CD4-positive, alpha-beta T cell treated with Interleukin-12 subunit alpha and Interleukin-12 subunit beta, for 1 hour (primary cell): ENCODE measurements at regions not wholly inside any gene's neighbourhood (a gene's known extent, or its start where the extent isn't known, plus 50 kb on each side); places are given as distances from the start of the nearest gene placed in this dataset.
"Not testable (repeated sequence)": the region's sequence is repeated elsewhere in the genome, so short reads cannot be mapped to it uniquely, and the experiment has no call there.

Experiments
- DNase-seq: peaks from one replicate; pipeline ENCODE4 v3.0.0-alpha.2; 2020

DNA sequence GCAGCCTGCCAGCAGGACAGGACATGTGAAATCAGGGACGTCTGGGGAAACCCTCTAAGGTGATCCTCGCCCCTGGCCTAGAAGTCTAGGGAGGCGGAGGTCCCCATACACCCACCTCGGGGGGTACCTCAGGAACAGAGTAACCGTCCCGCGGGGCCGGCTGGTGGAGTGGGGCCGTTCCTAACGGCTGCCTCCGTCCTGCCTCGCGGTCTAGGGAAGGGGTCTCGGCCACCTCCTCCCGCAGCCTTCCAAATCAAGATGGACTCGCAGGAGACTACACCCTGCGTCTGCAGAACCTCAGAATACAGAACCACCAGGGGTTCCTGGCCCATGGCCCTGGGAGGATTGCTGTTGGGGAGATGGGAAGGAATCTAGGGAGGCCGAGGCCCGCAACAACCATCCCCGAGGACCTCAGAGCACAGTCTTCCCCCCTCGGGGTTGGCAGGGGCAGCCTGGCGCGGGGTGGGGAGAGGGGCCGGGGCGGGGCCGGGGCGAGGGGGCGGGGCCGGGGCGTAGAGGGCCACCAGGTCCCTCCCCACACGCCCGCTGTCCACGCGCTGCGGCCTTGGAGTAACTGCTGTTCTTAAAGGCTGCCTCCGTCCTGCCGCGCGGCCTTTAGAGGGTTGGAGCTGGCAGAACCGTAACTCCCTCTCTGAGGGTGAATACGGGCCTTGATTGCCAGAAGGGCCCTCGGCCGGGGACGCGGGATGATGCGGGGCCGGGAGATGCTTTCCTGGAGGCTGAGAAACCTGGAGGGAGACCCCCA, 89.0 kb upstream of the MLN start:
- no peak for DNase-seq

DNA sequence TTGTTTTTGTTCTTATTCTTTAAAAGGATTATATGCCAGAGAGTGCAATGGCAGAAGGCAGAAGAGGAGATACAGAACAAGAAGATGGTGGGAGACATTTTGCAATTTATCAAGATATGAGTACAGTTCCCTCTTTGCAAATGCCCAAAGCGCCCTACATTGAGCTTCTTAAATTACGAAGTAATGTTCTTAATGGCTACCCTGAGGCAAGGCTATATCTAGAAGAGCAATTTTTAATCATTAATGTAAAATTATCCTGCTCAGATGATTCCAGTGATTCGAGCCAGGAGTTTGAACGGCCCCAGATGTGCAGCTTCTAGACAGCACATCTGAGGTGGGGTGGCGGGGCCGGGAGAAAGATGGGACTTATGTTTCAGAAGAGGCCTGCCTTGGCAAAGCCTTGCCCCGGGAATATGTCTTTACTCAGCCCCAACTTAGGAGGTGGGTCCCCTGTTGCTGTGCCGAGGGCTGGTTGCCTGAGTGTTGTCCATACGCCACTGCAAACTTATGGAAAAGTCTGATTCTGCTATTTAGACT, 84.9 kb upstream of the MLN start:
- DNase-seq = no peak

DNA sequence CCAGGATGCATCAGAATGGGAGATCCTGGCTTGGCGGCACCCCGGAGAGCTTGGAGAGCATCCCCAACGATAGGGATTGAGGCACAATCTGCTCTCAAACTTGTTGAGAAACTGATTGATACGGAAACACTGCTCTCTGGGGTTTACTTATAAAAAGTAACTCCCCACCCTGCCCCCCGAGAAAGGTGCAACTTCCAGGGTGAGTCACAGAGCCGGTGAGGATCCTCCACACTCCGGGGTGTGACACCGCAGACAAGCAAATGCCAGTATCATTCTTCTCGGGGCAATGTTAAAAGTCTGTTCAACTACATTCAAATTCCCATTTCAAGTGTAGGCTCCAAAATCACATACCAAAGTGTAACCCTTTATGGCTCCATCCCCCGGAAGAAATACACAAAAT, 84.4 kb upstream of the MLN start:
- DNase-seq = no peak

DNA sequence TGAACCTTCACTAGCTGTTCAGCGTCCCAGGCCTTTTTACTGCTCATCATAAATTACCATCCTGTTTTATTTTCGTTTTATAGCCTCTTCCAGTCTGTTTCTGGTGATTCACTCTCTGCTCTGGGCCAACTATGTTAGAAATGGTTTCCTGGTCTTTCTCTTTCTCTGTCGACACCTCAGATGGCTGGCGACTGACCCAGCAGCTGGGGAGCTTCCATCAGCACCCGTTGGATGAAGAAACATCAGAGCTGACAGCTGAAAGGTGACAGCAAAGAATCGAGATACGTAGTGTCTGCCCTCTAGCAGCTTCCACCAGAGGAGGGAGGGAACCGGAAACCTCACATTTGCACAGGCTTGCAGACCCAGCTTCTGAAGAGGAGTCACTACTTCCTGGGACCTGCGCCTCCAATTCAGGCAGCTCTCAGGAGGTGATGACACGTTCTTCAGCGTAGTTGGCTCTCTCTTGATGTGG, 82.9 kb upstream of the MLN start:
- DNase-seq = peak; percentile 20

DNA sequence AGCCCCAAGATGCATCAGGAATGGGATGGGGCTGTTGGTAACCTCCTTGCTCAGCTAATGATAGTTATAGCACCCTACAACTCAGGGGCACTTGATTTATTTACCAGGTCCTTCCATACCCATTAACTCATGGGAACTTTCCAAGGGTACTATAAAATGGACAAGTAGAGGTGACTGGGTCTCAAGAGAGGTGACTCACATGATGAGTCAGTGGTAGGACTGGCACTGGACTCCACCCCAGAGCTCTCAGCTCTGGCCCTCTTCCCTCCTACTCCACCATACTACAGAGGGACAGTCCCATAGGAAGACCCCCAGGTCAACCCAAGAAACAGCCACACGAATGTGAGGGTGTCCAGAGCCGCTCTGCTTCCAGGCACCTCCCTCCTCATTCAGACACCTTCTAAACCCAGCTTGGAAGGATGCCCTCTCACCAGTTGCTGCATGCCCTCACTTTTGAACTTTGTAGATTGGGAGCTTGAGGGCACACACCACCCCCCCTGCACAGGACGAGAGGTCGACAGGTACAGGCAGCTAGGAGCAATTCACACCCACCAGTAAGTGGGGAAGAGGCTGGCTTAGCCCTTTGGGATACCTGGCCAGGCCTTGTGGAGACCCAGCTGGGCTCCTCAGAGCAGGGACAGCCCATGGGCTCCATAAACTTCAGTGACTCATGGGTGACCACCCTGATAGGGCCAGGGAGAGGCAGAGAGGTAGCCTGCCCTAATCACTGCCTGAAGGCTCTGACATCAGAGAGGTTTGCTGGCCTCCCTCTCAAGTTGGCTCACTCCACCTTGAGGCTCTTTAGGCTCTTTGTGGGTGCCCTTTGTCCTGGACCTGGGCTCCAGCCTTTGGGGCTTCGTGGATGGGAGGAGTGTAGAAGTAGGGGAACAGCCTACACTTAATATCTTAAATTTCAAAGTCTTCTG, 81.6 kb upstream of the MLN start:
- DNase-seq = no peak

DNA sequence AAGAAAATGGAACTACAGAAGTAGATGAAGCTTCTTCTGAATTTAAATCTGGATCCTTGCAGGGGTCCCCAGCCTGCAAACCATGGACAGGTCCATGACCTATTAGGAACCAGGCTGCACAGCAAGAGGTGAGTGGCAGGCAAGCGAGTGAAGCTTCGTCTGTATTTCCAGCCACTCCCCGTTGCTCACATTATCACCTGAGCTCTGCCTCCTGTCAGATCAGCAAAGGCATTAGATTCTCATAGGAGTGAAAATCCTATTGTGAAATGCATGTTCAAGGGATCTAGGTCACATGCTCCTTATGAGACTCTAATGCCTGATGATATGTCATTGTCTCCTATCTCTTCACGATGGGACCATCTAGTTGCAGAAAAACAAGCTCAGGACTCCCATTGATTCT, 79.8 kb upstream of the MLN start:
- DNase-seq = not testable (repeated sequence)

DNA sequence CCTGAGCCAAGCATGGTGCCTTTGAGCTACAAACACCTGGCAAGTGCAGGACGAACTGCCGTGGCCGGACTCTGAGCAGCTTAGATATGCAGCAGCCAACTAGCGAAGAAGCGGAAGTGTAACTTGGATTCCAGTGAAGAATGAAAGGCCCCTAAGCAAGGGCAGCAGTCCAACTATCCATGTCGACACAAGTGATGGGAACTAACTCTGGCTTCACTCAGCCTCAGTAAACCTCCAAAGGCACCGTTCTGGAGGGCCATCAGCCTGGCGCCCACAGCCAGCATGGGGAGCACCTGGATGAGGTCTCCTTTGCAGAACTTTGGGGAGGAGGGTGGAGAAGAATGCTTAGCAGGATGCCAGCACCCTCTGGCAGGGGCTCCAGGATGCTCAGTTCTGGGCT, 78.4 kb upstream of the MLN start:
- DNase-seq = no peak

DNA sequence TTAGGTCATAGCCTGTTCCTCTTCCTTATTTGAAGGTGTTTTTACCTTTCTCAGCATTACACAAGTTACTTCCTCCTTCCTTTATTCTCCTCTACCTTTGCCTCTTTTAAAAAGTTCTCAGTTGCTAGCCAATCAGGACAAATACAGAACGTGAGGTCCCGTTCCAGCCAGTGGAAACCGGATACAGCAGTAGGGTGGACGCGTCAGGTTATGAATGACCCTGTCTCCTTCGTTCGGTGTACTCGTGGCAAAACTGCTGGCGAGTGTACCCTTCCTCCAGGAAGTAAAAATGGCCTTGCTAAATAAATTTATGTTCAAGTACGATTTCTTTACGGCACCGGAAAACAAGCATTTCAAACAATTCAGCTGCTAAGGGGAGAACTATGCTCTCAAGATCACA, 77.0 kb upstream of the MLN start:
- no peak for DNase-seq

DNA sequence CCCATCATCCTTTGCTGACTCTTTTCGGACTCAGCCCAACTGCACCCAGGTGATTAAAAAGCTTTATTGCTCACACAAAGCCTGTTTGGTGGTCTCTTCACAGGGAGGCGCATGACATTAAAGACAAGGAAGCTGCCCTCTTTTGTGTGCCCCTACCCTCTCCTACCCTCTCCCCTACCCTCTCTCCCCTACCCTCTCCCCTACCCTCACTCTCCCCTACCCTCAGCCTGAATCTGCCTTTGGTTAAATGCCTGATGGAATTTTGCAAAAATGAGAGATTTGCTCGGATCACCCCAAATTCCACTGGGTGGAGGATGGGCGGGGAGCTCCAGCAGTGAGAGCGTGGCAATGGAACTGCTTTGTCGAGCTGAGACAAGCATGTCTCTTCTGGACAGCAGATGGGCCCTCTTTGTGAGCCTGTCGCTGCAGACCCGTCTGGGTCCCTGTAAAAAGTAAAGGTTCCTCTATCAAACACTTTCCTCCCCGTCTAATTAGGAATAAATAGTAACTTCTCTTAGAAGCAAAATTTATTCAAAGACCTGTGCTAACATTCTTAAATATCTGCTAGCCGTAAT, 76.4 kb upstream of the MLN start:
- no peak for DNase-seq

DNA sequence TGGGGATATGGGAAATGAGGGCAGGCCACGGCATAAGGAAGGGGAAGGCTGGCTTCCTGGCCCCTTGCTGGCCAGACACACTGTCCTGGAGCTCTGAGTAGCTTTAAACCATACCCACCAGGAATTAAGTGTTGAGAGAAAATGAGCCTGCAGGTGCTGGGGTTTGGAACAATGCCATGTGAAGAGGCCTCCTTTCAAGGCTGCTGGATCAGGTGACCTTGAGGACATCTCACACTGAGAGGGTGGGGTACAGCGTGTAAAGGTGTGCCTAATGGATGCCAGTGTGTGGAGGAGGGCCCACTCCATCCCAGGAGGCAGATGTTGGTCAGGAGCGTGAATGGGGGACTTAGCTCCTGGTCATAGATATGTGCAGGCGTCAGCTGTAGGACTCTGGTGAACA, 74.8 kb upstream of the MLN start:
- no peak for DNase-seq

DNA sequence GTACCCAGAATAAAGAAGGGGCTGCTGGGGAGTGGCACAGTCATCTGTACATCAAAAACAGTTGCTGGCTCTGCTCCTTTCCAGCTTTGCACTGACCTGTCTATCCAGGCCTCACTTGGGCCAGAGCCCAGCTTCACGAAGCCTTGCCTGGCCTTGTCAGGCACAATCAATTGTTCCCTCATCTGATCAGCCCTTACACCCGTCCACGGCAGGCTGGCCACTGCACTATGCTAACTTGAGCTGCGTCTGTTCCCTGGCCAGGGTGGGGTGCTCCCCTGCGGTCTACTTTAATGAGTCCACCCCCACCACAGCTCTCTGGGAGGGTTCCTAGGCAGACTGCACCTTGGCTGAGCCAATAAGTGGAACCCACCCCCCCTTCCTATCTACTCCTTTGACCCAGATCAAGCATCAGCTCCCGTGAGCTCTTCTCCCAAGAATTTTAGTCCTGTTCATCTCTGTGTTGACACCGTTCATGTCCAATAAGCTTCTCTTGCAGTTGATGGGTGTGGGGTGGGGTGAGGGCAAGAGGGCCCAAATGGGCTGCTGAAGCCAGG, 74.3 kb upstream of the MLN start:
- DNase-seq = no peak

DNA sequence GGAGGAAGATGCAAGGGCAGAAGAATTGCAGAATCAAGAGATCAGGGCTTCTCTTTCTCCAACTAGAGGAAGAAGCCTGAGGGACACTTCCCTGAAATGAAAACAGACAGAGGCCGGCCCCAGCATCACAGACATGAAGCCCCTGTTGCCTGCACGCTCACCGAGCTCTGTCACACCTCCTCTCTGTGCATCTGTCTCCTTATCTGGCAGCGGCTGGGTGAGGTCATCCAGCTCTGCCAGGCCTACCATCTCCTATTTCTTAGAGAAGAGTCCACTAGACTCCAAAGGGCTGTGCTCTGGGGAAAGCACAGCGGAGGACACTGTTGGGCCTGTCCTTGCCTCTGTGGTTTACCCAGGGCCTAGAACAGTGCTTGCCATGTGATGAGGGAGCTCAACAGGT, 71.9 kb upstream of the MLN start:
- DNase-seq = no peak

DNA sequence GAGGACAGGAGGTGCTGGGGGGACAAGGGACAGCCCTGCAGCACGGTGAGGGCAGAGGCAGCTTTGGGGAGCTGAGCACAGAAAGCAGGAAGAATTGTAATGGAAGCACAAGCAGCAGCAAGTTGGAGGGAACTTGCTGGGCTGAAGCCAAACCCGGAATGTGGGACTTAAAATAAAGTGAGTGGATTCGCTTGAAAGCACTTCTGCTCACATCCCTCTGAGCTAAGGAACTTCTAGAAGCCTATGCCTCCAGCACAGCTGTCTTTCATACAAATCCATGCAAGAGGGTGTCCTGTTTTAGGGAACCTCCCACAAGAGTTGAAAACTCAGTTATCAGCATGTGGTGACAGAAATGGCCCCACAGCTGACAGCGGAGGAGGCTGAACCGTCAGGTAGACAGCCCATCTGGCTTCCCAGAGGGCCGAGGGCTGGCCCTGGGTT, 71.4 kb upstream of the MLN start:
- DNase-seq = no peak

DNA sequence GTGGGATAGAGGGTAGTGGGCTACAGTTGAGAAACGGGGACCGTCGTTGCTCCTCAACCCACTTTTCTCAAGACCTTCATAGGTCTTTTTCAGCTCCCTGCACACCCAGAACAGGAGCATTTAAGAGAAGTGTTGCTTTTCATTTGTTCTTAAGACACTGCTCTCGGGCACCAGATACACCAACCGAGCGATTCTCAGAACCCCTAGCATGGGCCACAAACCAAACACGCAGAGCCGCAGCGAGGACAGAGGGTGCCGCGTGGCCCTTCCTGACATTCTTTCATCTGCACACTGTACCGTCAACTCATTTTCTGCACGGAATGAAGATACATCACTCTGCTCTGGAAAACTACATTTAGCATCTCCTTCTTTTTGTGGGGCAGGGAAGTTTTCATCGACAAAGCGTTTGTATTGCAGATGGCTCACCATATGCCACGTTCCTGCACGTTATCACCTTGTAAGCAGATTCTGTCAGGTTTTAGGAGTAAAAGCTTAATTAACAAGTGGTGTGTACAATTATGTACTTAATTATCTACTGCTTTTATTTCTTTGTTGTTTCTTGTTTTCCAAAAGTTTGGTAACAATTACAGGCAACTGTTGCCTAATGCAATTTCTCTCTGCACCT, 70.4 kb upstream of the MLN start:
- no peak for DNase-seq

DNA sequence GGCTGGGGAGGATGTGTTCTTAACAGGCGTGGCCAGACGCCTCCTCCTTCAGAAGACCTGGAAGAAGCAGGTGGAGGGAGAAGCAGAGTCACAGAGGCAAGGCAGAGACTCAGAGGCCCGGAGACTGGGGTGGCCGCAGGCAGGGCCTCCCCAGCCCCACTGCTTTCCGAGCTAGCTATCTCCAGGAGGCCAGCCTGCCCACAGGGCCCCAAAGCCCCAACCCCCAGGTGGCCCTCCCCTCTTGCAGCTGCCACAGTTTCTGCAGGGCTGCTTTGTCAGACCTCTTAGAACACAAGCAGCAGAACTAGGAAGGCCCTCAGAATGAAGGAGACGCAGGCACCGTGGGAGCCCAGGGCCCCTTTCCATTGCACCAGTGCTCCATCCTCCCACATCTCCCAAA, 69.0 kb upstream of the MLN start:
- DNase-seq = no peak

DNA sequence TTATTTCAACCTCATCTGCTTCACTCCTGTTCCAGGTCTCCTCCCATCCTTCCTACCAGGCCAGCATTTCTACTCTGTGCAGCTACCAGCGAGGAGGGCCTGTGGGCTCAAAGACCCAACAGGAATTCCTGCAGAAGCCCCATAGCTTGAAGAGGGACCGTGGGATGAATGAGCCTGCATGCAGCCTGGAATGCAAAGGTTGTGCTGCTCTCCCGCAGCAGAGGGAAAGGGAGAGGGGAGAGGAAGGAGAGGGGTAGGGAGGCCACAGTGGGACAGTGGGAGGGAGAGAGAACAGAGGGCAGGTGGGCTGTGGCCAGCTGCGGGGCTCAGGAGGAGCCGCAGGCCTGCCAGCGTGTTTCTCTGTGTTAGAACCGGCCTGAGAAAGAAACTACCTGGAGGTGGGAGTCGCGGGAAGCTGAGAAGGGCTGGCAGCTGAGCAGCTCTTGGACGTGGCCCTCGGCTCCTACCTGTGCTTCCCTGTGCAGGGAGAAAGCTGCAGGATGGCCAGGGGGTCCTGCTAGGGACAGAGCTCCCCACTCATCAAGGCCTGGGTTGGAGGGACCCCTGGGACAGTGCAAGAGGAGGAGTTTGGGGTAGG, 66.1 kb upstream of the MLN start:
- DNase-seq = no peak

DNA sequence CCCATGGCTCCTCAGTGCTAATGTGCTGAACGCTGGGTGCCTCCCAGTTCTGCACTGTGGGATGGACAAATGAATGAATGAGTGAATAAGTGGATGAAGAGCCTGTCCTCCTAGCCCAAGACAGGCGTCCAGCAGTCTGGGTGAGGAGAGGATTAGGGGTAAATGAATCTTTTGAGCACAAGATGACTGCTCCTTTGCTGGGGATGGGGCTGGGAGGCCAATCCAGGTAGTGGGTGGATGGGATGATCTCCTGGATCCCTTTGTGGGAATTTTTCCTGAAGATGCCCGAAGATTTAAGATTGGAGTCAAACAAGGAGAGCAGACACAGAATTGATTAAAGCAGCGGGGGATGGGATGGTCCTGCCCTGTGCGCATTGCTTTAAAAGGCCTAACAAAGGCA, 65.3 kb upstream of the MLN start:
- DNase-seq = no peak

DNA sequence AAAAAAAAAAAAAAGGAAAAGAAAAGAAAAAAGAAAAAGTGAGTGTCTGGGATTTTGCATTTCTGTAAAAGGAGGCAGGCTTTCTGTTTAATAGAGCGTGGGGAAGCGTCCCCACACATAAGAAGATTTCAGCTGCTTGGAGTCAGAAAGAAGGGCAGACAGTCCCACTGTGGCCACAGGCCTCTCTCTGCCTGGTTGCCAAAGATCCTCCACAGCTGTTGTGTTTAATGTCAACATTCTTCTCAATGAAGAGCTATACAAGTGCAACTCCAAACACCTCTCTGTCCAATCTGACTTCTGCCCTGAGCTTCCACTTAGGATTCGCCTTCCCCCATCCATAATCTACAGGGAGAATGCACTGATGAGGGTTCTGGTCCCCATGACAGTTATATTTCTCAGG, 64.3 kb upstream of the MLN start:
- no peak for DNase-seq

DNA sequence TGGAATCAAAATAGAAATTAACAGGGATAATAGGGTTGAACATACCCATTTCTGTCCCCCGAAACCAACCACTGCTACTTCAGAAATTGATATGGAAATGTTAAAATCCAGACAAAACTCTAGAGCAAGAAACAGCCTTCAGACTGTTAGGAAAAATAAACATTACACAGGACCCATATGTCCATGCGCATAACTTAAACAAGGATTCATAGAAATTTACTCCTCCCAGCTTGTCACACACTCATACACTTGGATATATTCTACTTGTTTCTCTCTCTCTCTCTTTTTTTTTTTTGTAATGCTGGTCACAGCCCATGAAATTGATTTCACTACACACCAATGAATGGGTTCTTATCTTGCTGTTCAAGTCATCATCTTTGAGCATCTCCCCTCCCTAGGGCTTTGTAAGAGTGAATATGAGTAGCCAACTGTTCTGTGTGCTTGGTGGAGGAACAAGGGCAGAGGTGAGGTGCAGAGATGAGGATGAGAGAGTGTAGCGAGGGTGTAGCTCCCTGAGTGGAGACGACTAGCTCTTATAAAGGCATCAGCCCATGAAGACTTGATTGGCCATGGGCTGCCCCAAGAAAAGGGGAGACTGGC, 61.8 kb upstream of the MLN start:
- no peak for DNase-seq

DNA sequence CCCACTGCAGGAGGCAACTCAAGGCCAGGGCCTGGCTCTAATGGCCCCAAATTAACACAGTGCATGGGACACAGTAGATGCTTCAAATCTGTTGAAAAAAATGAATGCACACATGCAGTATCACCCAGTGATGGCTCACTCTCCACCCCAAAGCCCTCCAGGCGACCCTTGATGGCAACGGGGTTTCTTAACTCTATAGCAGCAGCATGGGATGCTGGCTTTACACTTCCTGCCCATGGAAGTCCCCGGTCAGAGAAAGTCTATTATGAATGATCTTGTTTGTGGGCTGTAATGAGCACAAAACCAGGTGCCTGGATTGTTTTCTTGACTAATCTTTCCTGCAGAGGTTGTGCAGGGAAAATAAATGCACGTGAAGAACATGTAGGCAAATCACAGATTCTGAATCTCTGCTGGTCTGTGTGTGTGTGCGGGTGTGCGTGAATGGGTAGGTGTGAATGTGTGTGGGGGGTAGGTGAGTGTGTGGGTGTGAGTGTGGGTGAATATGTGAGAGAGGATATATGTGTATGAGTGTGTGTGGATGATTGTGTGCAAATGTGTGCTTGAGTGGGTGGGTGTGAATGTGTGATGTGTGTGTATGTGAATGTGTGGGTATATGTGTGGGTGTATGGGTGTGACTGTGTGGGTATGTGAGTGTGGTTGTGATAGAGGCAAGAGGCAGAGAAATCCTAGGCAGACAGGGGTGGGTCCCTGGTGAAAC, 60.1 kb upstream of the MLN start:
- no peak for DNase-seq

DNA sequence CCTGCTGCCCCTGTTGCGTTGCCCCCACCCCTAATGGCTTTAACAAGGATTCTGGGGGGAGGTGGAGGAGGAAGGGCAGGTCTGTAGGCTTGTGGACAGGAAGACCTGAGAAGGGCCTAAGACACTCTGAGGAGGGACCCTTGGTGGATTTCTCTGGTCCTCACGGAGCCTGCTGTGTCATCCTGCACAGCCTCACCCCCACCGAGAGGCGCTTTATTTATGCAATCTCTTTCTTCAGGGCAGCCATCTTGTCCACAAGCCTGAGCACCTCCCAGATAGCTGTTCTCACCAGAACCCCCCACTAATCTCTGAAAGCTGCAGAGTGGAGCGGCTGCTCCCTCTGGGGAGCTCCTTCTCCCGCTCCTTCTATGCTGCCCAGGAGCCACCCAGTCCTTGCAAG, 59.3 kb upstream of the MLN start:
- no peak for DNase-seq
